Ascending aorta (tissue), 2 donors: ENCODE measurements at regions not wholly inside any gene's neighbourhood (a gene's known extent, or its start where the extent isn't known, plus 50 kb on each side); places are given as distances from the start of the nearest gene placed in this dataset.

Source experiments
- DNase-seq, 2 donors: peaks; one replicate each; pipeline ENCODE4 v3.0.0-alpha.2; 2019; ENCODE audit warnings: low spot score in 2 of 2
- H3K27ac ChIP-seq, 2 donors: fragments of 200-600 bp; sonication (generic); one replicate each; pipeline ENCODE4 v1.5.1; 2016 to 2017; ENCODE audit warnings: mild to moderate bottlenecking in 1 of 2
- H3K27me3 ChIP-seq: fragments of 200-600 bp; sonication (generic); one replicate; pipeline ENCODE4 v1.5.1; 2017
- H3K36me3 ChIP-seq, 2 donors: fragments of 200-600 bp; sonication (generic); one replicate each; pipeline ENCODE4 v1.5.1; 2016
- H3K4me1 ChIP-seq, 2 donors: fragments of 200-600 bp; sonication (generic); one replicate each; pipeline ENCODE4 v1.5.1; 2016 to 2017; ENCODE audit warnings: mild to moderate bottlenecking in 1 of 2
- H3K4me3 ChIP-seq, 2 donors: fragments of 200-600 bp; sonication (generic); one replicate each; pipeline ENCODE4 v1.5.1; 2016 to 2017; ENCODE audit warnings: mild to moderate bottlenecking in 1 of 2
- H3K9me3 ChIP-seq, 2 donors: fragments of 200-600 bp; sonication (generic); one replicate each; pipeline ENCODE4 v1.5.1; 2016
- CTCF ChIP-seq, 3 experiments: fragments of 200-600 bp in 2 of 3; fragments of 450-650 bp in 1 of 3; sonication (generic) in 2 of 3; IDR thresholded peaks; one replicate each; pipeline ENCODE4 v1.5.1; 2016 to 2019; ENCODE audit warnings: antibody characterized with exemption in 3 of 3, mild to moderate bottlenecking in 1 of 3, moderate library complexity in 1 of 3
- intact Hi-C: fragments of 100-400 bp; cut with DNase I; formaldehyde crosslinking; loops from one replicate; pipeline ENCODE4 v1.15.1; 2023

- Histone ChIP-seq H3K27ac (no peak overlapping the region), H3K9me3 (no peaks in the 10 kb centered on the region), H3K27me3 (no peaks in the 10 kb centered on the region), H3K36me3 (no peaks in the 10 kb centered on the region), H3K4me1 (no peaks in the 10 kb centered on the region), H3K4me3 (no peak overlapping the region)
- no peak for DNase-seq
- intact Hi-C loops = no loop called here
- TF ChIP-seq CTCF (IDR thresholded peaks at IDR 0.05) = no peak
These were observed 195.1 kb upstream of the KLF6 start for GRCh38 chr10:3980144-3980543.

GRCh38 chr10:3978761-3979160, 193.8 kb upstream of the KLF6 start:
- no peaks in the 10 kb centered on the region for H3K27me3 ChIP-seq
- intact Hi-C loops = no loop called here
- H3K9me3 ChIP-seq = no peaks in the 10 kb centered on the region
- no peak overlapping the region for H3K27ac ChIP-seq
- no peaks in the 10 kb centered on the region for H3K4me1 ChIP-seq
- H3K36me3 ChIP-seq = no peaks in the 10 kb centered on the region
- no peak for TF ChIP-seq CTCF (IDR thresholded peaks at IDR 0.05)
- DNase-seq = no peak
- no peak overlapping the region for H3K4me3 ChIP-seq

- Histone ChIP-seq H3K27ac (no peak overlapping the region), H3K27me3 (no peaks in the 10 kb centered on the region), H3K4me1 (peaks cover 0 to 1% of the 10 kb centered on the region in 2 donors), H3K9me3 (no peaks in the 10 kb centered on the region), H3K4me3 (no peak overlapping the region), H3K36me3 (no peaks in the 10 kb centered on the region)
- intact Hi-C loops = no loop called here
- TF ChIP-seq CTCF (IDR thresholded peaks at IDR 0.05) = no peak
- DNase-seq = no peak
These were observed 193.2 kb upstream of the KLF6 start for GRCh38 chr10:3978174-3978573.

- Histone ChIP-seq H3K4me1 (peaks cover 0 to 3% of the 10 kb centered on the region in 2 donors), H3K9me3 (no peaks in the 10 kb centered on the region), H3K27ac (no peak overlapping the region), H3K36me3 (no peaks in the 10 kb centered on the region), H3K27me3 (no peaks in the 10 kb centered on the region), H3K4me3 (no peak overlapping the region)
- no peak for TF ChIP-seq CTCF (IDR thresholded peaks at IDR 0.05)
- no peak for DNase-seq
- intact Hi-C loops = no loop called here
These were observed 192.8 kb upstream of the KLF6 start for GRCh38 chr10:3977761-3978160.

- intact Hi-C loops = no loop called here
- peaks cover 0 to 7% of the 10 kb centered on the region in 2 donors for H3K4me1 ChIP-seq
- DNase-seq = no peak
- H3K9me3 ChIP-seq = no peaks in the 10 kb centered on the region
- H3K4me3 ChIP-seq = no peak overlapping the region
- TF ChIP-seq CTCF (IDR thresholded peaks at IDR 0.05) = no peak
- H3K36me3 ChIP-seq = no peaks in the 10 kb centered on the region
- H3K27me3 ChIP-seq = no peaks in the 10 kb centered on the region
- H3K27ac ChIP-seq = no peak overlapping the region
These were observed 191.7 kb upstream of the KLF6 start for GRCh38 chr10:3976718-3977117.

GRCh38 chr10:3976171-3976570, 191.2 kb upstream of the KLF6 start:
- no peak for TF ChIP-seq CTCF (IDR thresholded peaks at IDR 0.05)
- Histone ChIP-seq H3K4me1 (peaks cover 0 to 7% of the 10 kb centered on the region in 2 donors), H3K36me3 (no peaks in the 10 kb centered on the region), H3K27ac (no peak overlapping the region), H3K27me3 (no peaks in the 10 kb centered on the region), H3K4me3 (no peak overlapping the region), H3K9me3 (no peaks in the 10 kb centered on the region)
- no peak for DNase-seq
- intact Hi-C loops = no loop called here
